HEK293T (cell line): ENCODE measurements at regions not wholly inside any gene's neighbourhood (a gene's known extent, or its start where the extent isn't known, plus 50 kb on each side); places are given as distances from the start of the nearest gene placed in this dataset.

Experiments
- ARNT ChIP-seq: fragments of 450-650 bp; IDR thresholded peaks from 2 replicates; pipeline ENCODE4 v1.6.1; 2017; ENCODE audit warnings: mild to moderate bottlenecking
- BHLHE40 ChIP-seq: fragments of 450-650 bp; IDR thresholded peaks from 2 replicates; pipeline ENCODE4 v1.6.1; 2016; ENCODE audit warnings: mild to moderate bottlenecking, moderate library complexity, borderline replicate concordance
- CTBP1 ChIP-seq: fragments of 450-650 bp; IDR thresholded peaks from 2 replicates; pipeline ENCODE4 v1.6.1; 2016; ENCODE audit warnings: borderline replicate concordance
- ELF4 ChIP-seq: fragments of 450-650 bp; IDR thresholded peaks from 2 replicates; pipeline ENCODE4 v1.6.1; 2017; ENCODE audit warnings: antibody characterized with exemption
- FOXA1 ChIP-seq: fragments of 450-650 bp; IDR thresholded peaks from 2 replicates; pipeline ENCODE4 v1.6.1; 2016; ENCODE audit warnings: mild to moderate bottlenecking
- FOXM1 ChIP-seq: fragments of 450-650 bp; IDR thresholded peaks from 2 replicates; pipeline ENCODE4 v1.6.1; 2017; ENCODE audit warnings: mild to moderate bottlenecking, borderline replicate concordance
- HDGF ChIP-seq: fragments of 450-650 bp; IDR thresholded peaks from 2 replicates; pipeline ENCODE4 v1.6.1; 2017; ENCODE audit warnings: antibody characterized with exemption, borderline replicate concordance
- L3MBTL2 ChIP-seq: fragments of 450-650 bp; conservative IDR thresholded peaks from 2 replicates; pipeline ENCODE4 v1.6.1; 2016; ENCODE audit warnings: mild to moderate bottlenecking
- NFRKB ChIP-seq: fragments of 450-650 bp; IDR thresholded peaks from 2 replicates; pipeline ENCODE4 v1.6.1; 2016; ENCODE audit warnings: mild to moderate bottlenecking, moderate library complexity
- SP1 ChIP-seq: fragments of 450-650 bp; IDR thresholded peaks from 2 replicates; pipeline ENCODE4 v1.6.1; 2017
- SUZ12 ChIP-seq: fragments of 450-650 bp; IDR thresholded peaks from 2 replicates; pipeline ENCODE4 v1.6.1; 2016; ENCODE audit warnings: mild to moderate bottlenecking
- TARDBP ChIP-seq: fragments of 450-650 bp; IDR thresholded peaks from 2 replicates; pipeline ENCODE4 v1.6.1; 2016
- ZNF384 ChIP-seq: fragments of 450-650 bp; IDR thresholded peaks from 2 replicates; pipeline ENCODE4 v1.6.1; 2016
- TF ChIP-seq, protein P1 (sequence below): fragments of 450-650 bp; IDR thresholded peaks from 2 replicates; pipeline ENCODE4 v1.6.1; 2016

DNA sequence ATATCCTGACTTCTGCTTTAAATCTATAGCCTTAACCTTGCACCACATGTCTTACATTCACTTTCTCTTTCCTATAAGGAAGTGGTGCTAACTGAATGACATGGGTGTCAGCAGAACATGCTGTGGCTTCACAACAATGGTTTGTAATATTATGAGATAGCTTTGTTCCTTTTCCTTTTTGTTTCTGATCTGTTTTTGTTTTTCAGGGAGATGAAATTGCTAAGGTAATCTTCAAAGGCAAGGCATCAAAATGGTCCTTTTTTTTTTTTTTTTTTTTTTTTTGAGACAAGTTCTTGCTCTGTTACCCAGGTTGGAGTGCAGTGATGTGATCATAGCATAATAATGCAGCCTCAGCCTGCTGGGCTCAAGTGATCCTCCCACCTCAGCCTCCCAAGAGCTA is 53.6 kb upstream of the RANBP6 start:
- TF ChIP-seq FOXA1, result no peak
- TF ChIP-seq SP1, result no peak
- TF ChIP-seq ELF4, result no peak
- TF ChIP-seq SUZ12, result no peak
- no peak for TF ChIP-seq FOXM1
- no peak for TF ChIP-seq TARDBP
- TF ChIP-seq HDGF, result no peak
- TF ChIP-seq NFRKB, result no peak
- TF ChIP-seq BHLHE40, result no peak
- TF ChIP-seq ARNT, result no peak
- no peak for TF ChIP-seq CTBP1
- TF ChIP-seq ZNF384, result no peak
- TF ChIP-seq L3MBTL2, result no peak
- TF ChIP-seq, protein P1, sequence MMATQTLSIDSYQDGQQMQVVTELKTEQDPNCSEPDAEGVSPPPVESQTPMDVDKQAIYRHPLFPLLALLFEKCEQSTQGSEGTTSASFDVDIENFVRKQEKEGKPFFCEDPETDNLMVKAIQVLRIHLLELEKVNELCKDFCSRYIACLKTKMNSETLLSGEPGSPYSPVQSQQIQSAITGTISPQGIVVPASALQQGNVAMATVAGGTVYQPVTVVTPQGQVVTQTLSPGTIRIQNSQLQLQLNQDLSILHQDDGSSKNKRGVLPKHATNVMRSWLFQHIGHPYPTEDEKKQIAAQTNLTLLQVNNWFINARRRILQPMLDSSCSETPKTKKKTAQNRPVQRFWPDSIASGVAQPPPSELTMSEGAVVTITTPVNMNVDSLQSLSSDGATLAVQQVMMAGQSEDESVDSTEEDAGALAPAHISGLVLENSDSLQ, result no peak
